ENCODE measurements at regions not wholly inside any gene's neighbourhood (a gene's known extent, or its start where the extent isn't known, plus 50 kb on each side); places are given as distances from the start of the nearest gene placed in this dataset.

- no peak for DNase-seq
- intact Hi-C loops (cut with DNase I) = no loop called here
- TF ChIP-seq CTCF (IDR thresholded peaks at IDR 0.05) = no peak
Measured at GRCh38 chr3:17936736-17937480, 194.5 kb upstream of the TBC1D5 start.

GRCh38 chr3:17935222-17935621 is 192.8 kb upstream of the TBC1D5 start:
- H3K4me1 ChIP-seq = no peaks in the 10 kb centered on the region
- TF ChIP-seq CTCF (IDR thresholded peaks at IDR 0.05) = no peak
- no peaks in the 10 kb centered on the region for H3K36me3 ChIP-seq
- no peaks in the 10 kb centered on the region for H3K27me3 ChIP-seq
- no peak for DNase-seq
- no peak overlapping the region for H3K27ac ChIP-seq
- H3K4me3 ChIP-seq = no peak overlapping the region
- H3K9me3 ChIP-seq = no peaks in the 10 kb centered on the region
- no peak overlapping the region for H3K9ac ChIP-seq (ENCODE audit: low read depth in 2 of 2, low read length in 2 of 2)
- intact Hi-C loops (cut with DNase I) = no loop called here

More at GRCh38 chr3:17936736-17937480, 194.5 kb upstream of the TBC1D5 start:
- Histone ChIP-seq H3K4me3 (no peak overlapping the region), H3K9ac (ENCODE audit: low read depth in 2 of 2, low read length in 2 of 2) (no peak overlapping the region), H3K4me1 (no peaks in the 10 kb centered on the region), H3K27ac (no peak overlapping the region), H3K27me3 (no peaks in the 10 kb centered on the region), H3K36me3 (no peaks in the 10 kb centered on the region), H3K9me3 (no peaks in the 10 kb centered on the region)

- intact Hi-C loops (cut with DNase I) = no loop called here
- Histone ChIP-seq H3K9me3 (no peaks in the 10 kb centered on the region), H3K4me1 (no peaks in the 10 kb centered on the region), H3K27ac (no peak overlapping the region), H3K4me3 (no peak overlapping the region), H3K36me3 (no peaks in the 10 kb centered on the region), H3K27me3 (no peaks in the 10 kb centered on the region), H3K9ac (ENCODE audit: low read depth in 2 of 2, low read length in 2 of 2) (no peak overlapping the region)
- no peak for DNase-seq
- no peak for TF ChIP-seq CTCF (IDR thresholded peaks at IDR 0.05)
Measured at GRCh38 chr3:17932136-17932771, 189.8 kb upstream of the TBC1D5 start.

GRCh38 chr3:17931131-17931530 is 188.7 kb upstream of the TBC1D5 start:
- no peak for DNase-seq

More at GRCh38 chr3:17931131-17931530, 188.7 kb upstream of the TBC1D5 start:
- H3K27ac ChIP-seq = no peak overlapping the region
- H3K4me3 ChIP-seq = no peak overlapping the region
- no peaks in the 10 kb centered on the region for H3K36me3 ChIP-seq
- H3K9me3 ChIP-seq = no peaks in the 10 kb centered on the region
- no peak overlapping the region for H3K9ac ChIP-seq (ENCODE audit: low read depth in 2 of 2, low read length in 2 of 2)
- H3K27me3 ChIP-seq = no peaks in the 10 kb centered on the region
- H3K4me1 ChIP-seq = no peaks in the 10 kb centered on the region
- no peak for TF ChIP-seq CTCF (IDR thresholded peaks at IDR 0.05)
- intact Hi-C loops (cut with DNase I) = no loop called here
